CD4-positive, alpha-beta T cell (primary cell): ENCODE measurements at regions not wholly inside any gene's neighbourhood (a gene's known extent, or its start where the extent isn't known, plus 50 kb on each side); places are given as distances from the start of the nearest gene placed in this dataset.

Experiments used
- ATAC-seq: fragments of 200-7000 bp; cut with Tn5 transposase; one replicate; pipeline ENCODE4 v1.10.0; 2022; ENCODE audit warnings: mild to moderate bottlenecking; ENCODE audit not compliant: poor library complexity
- CTCF ChIA-PET: fragments of 350-600 bp; sonication (Branson Sonifier 250); formaldehyde crosslinking; loops from one replicate; lab custom pipeline; 2021; ENCODE audit warnings: antibody characterized with exemption, inconsistent platforms; lab: Charles Lee
- POLR2A ChIA-PET: fragments of 350-600 bp; sonication (Branson Sonifier 250); formaldehyde crosslinking; loops from one replicate; lab custom pipeline; 2021; ENCODE audit warnings: antibody characterized with exemption, inconsistent platforms; lab: Charles Lee
- DNase-seq, 14 experiments: peaks; one replicate each; pipeline ENCODE4 v3.0.0-alpha.2; 2013 to 2020; ENCODE audit warnings: mixed read lengths in 2 of 14
- H3K27ac ChIP-seq, 2 donors: one replicate each; pipeline versions ENCODE4 v1.5.1 to v1.7.0; 2013; ENCODE audit warnings: low read length in 2 of 2, low read depth in 1 of 2, mild to moderate bottlenecking in 1 of 2
- H3K27me3 ChIP-seq, 2 experiments: 1 replicate in 1 of 2; 2 replicates in 1 of 2; pipeline versions ENCODE4 v1.6.1 to v1.7.0; 2013; ENCODE audit warnings: low read length in 2 of 2, control low read depth in 1 of 2, mild to moderate bottlenecking in 1 of 2, moderate library complexity in 1 of 2; ENCODE audit not compliant: insufficient read depth in 2 of 2, control insufficient read depth in 1 of 2
- H3K36me3 ChIP-seq: one replicate; pipeline ENCODE4 v1.6.1; 2013; ENCODE audit warnings: low read length, control low read depth; ENCODE audit not compliant: insufficient read depth
- H3K4me1 ChIP-seq: one replicate; pipeline ENCODE4 v1.6.1; 2013; ENCODE audit warnings: low read length, control low read depth; ENCODE audit not compliant: insufficient read depth
- H3K4me3 ChIP-seq: one replicate; pipeline ENCODE4 v1.5.1; 2013; ENCODE audit warnings: mild to moderate bottlenecking, low read length, moderate library complexity
- H3K9me3 ChIP-seq, 2 experiments: 1 replicate in 1 of 2; 2 replicates in 1 of 2; pipeline versions ENCODE4 v1.6.1 to v1.7.0; 2013; ENCODE audit warnings: low read length in 2 of 2, mild to moderate bottlenecking in 2 of 2, control low read depth in 1 of 2, moderate library complexity in 1 of 2; ENCODE audit not compliant: control insufficient read depth in 1 of 2, insufficient read depth in 1 of 2
- H3K27ac Mint-ChIP-seq: one replicate; pipeline ENCODE4 v1.8.0; 2020; ENCODE audit warnings: mixed read lengths
- H3K27me3 Mint-ChIP-seq: one replicate; pipeline ENCODE4 v1.8.0; 2021; ENCODE audit warnings: mixed read lengths
- H3K36me3 Mint-ChIP-seq: one replicate; pipeline ENCODE4 v1.8.0; 2021; ENCODE audit warnings: low read depth, mixed read lengths
- H3K4me1 Mint-ChIP-seq: one replicate; pipeline ENCODE4 v1.8.0; 2021; ENCODE audit warnings: low read depth, mixed read lengths
- H3K4me3 Mint-ChIP-seq: one replicate; pipeline ENCODE4 v1.8.0; 2020; ENCODE audit warnings: mild to moderate bottlenecking, mixed read lengths
- H3K9me3 Mint-ChIP-seq: one replicate; pipeline ENCODE4 v1.8.0; 2020; ENCODE audit warnings: mixed read lengths
- intact Hi-C, 2 experiments: fragments of 100-400 bp; cut with DNase I in 1 of 2; cut with micrococcal nuclease in 1 of 2; formaldehyde crosslinking; loops; one replicate each; pipeline versions ENCODE4 v1.15.1 to v1.9.0; 2023 to 2025; cut with DNase I, micrococcal nuclease
- TF ChIP-seq, protein P1 (sequence below): fragments of 200-600 bp; IDR thresholded peaks from one replicate; pipeline ENCODE4 v1.8.0; 2022; ENCODE audit warnings: antibody characterized with exemption, mild to moderate bottlenecking

DNA sequence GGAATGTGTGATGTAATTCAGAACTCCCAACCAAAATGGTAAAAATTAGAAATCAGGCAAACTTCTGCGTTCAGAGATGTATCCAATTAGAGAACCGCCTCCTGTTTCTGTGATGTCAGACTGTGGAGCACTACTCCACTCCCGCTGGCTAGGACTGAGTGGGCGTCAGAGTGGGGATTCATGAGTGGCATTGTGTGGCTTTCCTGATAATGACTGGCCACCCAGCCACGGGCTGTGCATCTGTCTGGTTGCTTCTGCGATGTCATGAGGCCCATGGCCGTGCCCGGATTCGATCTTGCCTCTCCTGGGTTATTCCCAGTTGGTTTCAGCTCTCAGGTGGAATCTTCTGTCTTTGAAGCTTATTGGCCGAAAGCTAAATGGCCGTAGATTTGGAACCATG is 87.1 kb upstream of the KCNA1 start:
- POLR2A ChIA-PET, result no interaction called here
- H3K9me3 ChIP-seq, result no peaks in the 10 kb centered on the region

GRCh38 chr12:4824380-4824779 is 85.3 kb upstream of the KCNA1 start:
- Mint-ChIP-seq H3K36me3 (no peaks in the 10 kb centered on the region), H3K4me1 (peaks cover 61% of the 10 kb centered on the region), H3K4me3 (no peak overlapping the region)

More for the DNA sequence above, 87.1 kb upstream of the KCNA1 start:
- peaks cover 59% of the 10 kb centered on the region for H3K4me1 Mint-ChIP-seq
- H3K27ac Mint-ChIP-seq, result no peak overlapping the region
- H3K9me3 Mint-ChIP-seq, result no peaks in the 10 kb centered on the region
- no peak overlapping the region for H3K27ac ChIP-seq
- H3K27me3 Mint-ChIP-seq, result no peaks in the 10 kb centered on the region
- CTCF ChIA-PET, result no interaction called here
- no peak for DNase-seq
- no peak for ATAC-seq
- TF ChIP-seq, protein P1, sequence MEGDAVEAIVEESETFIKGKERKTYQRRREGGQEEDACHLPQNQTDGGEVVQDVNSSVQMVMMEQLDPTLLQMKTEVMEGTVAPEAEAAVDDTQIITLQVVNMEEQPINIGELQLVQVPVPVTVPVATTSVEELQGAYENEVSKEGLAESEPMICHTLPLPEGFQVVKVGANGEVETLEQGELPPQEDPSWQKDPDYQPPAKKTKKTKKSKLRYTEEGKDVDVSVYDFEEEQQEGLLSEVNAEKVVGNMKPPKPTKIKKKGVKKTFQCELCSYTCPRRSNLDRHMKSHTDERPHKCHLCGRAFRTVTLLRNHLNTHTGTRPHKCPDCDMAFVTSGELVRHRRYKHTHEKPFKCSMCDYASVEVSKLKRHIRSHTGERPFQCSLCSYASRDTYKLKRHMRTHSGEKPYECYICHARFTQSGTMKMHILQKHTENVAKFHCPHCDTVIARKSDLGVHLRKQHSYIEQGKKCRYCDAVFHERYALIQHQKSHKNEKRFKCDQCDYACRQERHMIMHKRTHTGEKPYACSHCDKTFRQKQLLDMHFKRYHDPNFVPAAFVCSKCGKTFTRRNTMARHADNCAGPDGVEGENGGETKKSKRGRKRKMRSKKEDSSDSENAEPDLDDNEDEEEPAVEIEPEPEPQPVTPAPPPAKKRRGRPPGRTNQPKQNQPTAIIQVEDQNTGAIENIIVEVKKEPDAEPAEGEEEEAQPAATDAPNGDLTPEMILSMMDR, result no peak
- H3K4me1 ChIP-seq, result peaks cover 27% of the 10 kb centered on the region
- no peaks in the 10 kb centered on the region for H3K36me3 Mint-ChIP-seq
- no peaks in the 10 kb centered on the region for H3K36me3 ChIP-seq
- H3K27me3 ChIP-seq, result no peaks in the 10 kb centered on the region
- H3K4me3 ChIP-seq, result no peak overlapping the region
- H3K4me3 Mint-ChIP-seq, result no peak overlapping the region
- intact Hi-C loops, result no loop called here

GRCh38 chr12:4825011-4825858 is 84.5 kb upstream of the KCNA1 start:
- DNase-seq (peak in 2 of 14 experiments; percentile 23 to 70), ATAC-seq (peak; percentile 48)
- peak overlapping the region; percentile 63 for H3K27ac Mint-ChIP-seq
- H3K36me3 Mint-ChIP-seq, result no peaks in the 10 kb centered on the region
- no peaks in the 10 kb centered on the region for H3K9me3 ChIP-seq
- peaks cover 39% of the 10 kb centered on the region for H3K4me1 ChIP-seq
- H3K27me3 ChIP-seq, result no peaks in the 10 kb centered on the region
- TF ChIP-seq, protein P1, result no peak
- CTCF ChIA-PET, result interaction anchor here (0.8 to 1.1 kb wide), 2 partner anchors 24 to 30 kb away, joined by 3 read pairs; no protein-coding TSS in a partner anchor
- peaks cover 64% of the 10 kb centered on the region for H3K4me1 Mint-ChIP-seq
- H3K4me3 Mint-ChIP-seq, result peak overlapping the region; percentile 32
- H3K9me3 Mint-ChIP-seq, result no peaks in the 10 kb centered on the region
- intact Hi-C loops, result no loop called here
- POLR2A ChIA-PET, result no interaction called here
- no peaks in the 10 kb centered on the region for H3K36me3 ChIP-seq
- H3K27me3 Mint-ChIP-seq, result no peaks in the 10 kb centered on the region
- H3K4me3 ChIP-seq, result no peak overlapping the region
- no peak overlapping the region for H3K27ac ChIP-seq

More at GRCh38 chr12:4824380-4824779, 85.3 kb upstream of the KCNA1 start:
- H3K9me3 Mint-ChIP-seq, result no peaks in the 10 kb centered on the region
- ChIA-PET CTCF (interaction anchor here (0.8 kb wide), 1 partner anchor 25 kb away, joined by 3 read pairs; no protein-coding TSS in a partner anchor), POLR2A (no interaction called here)
- Histone ChIP-seq H3K4me3 (no peak overlapping the region), H3K27me3 (no peaks in the 10 kb centered on the region), H3K36me3 (no peaks in the 10 kb centered on the region), H3K9me3 (no peaks in the 10 kb centered on the region), H3K27ac (no peak overlapping the region), H3K4me1 (peaks cover 32% of the 10 kb centered on the region)
- DNase-seq (no peak), ATAC-seq (no peak)
- H3K27me3 Mint-ChIP-seq, result no peaks in the 10 kb centered on the region
- intact Hi-C loops, result no loop called here
- TF ChIP-seq, protein P1, result no peak
- no peak overlapping the region for H3K27ac Mint-ChIP-seq
